GM12878 (cell line): ENCODE measurements at regions not wholly inside any gene's neighbourhood (a gene's known extent, or its start where the extent isn't known, plus 50 kb on each side); places are given as distances from the start of the nearest gene placed in this dataset.

Experiments
- CEBPB ChIP-seq, 2 experiments: fragments of 150-350 bp in 1 of 2; IDR thresholded peaks; 2 replicates each; pipeline ENCODE4 v1.6.1; 2012 to 2014; ENCODE audit warnings: low read depth in 2 of 2, low read length in 2 of 2, borderline replicate concordance in 1 of 2, inconsistent platforms in 1 of 2
- ETV6 ChIP-seq, 2 experiments: fragments of 450-650 bp in 1 of 2; IDR thresholded peaks in 1 of 2; conservative IDR thresholded peaks in 1 of 2; 2 replicates each; pipeline ENCODE4 v1.6.1; 2014; ENCODE audit warnings: antibody characterized with exemption in 1 of 2, borderline replicate concordance in 1 of 2, low read depth in 1 of 2, mild to moderate bottlenecking in 1 of 2, moderate library complexity in 1 of 2
- FOS ChIP-seq: IDR thresholded peaks from 3 replicates; pipeline ENCODE4 v1.6.1; 2011; ENCODE audit warnings: borderline replicate concordance; ENCODE audit not compliant: insufficient read length; ENCODE audit errors: extremely low read depth
- FOXM1 ChIP-seq: IDR thresholded peaks from 2 replicates; pipeline ENCODE4 v1.6.1; 2012; ENCODE audit warnings: low read depth, mild to moderate bottlenecking, inconsistent platforms, low read length, moderate library complexity
- MXI1 ChIP-seq: fragments of 150-350 bp; IDR thresholded peaks from 2 replicates; pipeline ENCODE4 v1.6.1; 2011; ENCODE audit warnings: low read depth, mild to moderate bottlenecking, inconsistent platforms, low read length, improper control_type of control experiment
- NFYB ChIP-seq: IDR thresholded peaks from 2 replicates; pipeline ENCODE4 v1.6.1; 2011; ENCODE audit warnings: low read depth, mild to moderate bottlenecking, low read length, improper control_type of control experiment, moderate library complexity; ENCODE audit not compliant: insufficient read depth
- POLR2AphosphoS5 ChIP-seq: IDR thresholded peaks from 2 replicates; pipeline ENCODE4 v1.6.1; 2011; ENCODE audit warnings: mild to moderate bottlenecking, low read length, inconsistent platforms
- RAD21 ChIP-seq: IDR thresholded peaks from 2 replicates; pipeline ENCODE4 v1.6.1; 2011; ENCODE audit warnings: mild to moderate bottlenecking, low read depth, low read length, moderate library complexity; ENCODE audit not compliant: insufficient read depth
- SREBF2 ChIP-seq: IDR thresholded peaks from 2 replicates; pipeline ENCODE4 v1.6.1; 2012; ENCODE audit warnings: mild to moderate bottlenecking, low read length
- TAF1 ChIP-seq: IDR thresholded peaks from 2 replicates; pipeline ENCODE4 v1.6.1; 2011; ENCODE audit warnings: mild to moderate bottlenecking, low read depth, low read length, borderline replicate concordance
- ZNF384 ChIP-seq: IDR thresholded peaks from 2 replicates; pipeline ENCODE4 v1.6.1; 2012; ENCODE audit warnings: low read depth, mild to moderate bottlenecking, low read length, improper control_type of control experiment, borderline replicate concordance

GRCh38 chr10:91713461-91714072 lies 80.7 kb upstream of the PPP1R3C start:
- TF ChIP-seq NFYB (no peak), FOXM1 (no peak), POLR2AphosphoS5 (no peak), MXI1 (no peak), RAD21 (no peak), ZNF384 (no peak), FOS (no peak), TAF1 (no peak), ETV6 (conservative IDR thresholded peaks at IDR 0.05 in 1 of 2, IDR thresholded peaks at IDR 0.05 in 1 of 2; ENCODE audit: borderline replicate concordance in 1 of 2, low read depth in 1 of 2) (no peak), CEBPB (IDR thresholded peaks at IDR 0.05; ENCODE audit: borderline replicate concordance in 1 of 2, low read depth in 2 of 2, low read length in 2 of 2) (no peak), SREBF2 (no peak)
